OCI-LY3 (cell line): ENCODE measurements at regions not wholly inside any gene's neighbourhood (a gene's known extent, or its start where the extent isn't known, plus 50 kb on each side); places are given as distances from the start of the nearest gene placed in this dataset.

Source experiments
- EZH2phosphoT487 ChIP-seq: fragments of 200-600 bp; shearing (Covaris generic); IDR thresholded peaks from 2 replicates; pipeline ENCODE4 v1.6.1; 2018; ENCODE audit warnings: antibody characterized with exemption, mixed run types, low read depth
- TF ChIP-seq, protein P1 (sequence below): fragments of 200-600, 300-600 bp; sonication (generic); IDR thresholded peaks from 2 replicates; pipeline ENCODE4 v1.5.1; 2014; ENCODE audit warnings: antibody characterized with exemption, low read length, low read depth

GRCh38 chr14:24712909-24713308, 78.9 kb upstream of the GZMB start:
- TF ChIP-seq, protein P1, sequence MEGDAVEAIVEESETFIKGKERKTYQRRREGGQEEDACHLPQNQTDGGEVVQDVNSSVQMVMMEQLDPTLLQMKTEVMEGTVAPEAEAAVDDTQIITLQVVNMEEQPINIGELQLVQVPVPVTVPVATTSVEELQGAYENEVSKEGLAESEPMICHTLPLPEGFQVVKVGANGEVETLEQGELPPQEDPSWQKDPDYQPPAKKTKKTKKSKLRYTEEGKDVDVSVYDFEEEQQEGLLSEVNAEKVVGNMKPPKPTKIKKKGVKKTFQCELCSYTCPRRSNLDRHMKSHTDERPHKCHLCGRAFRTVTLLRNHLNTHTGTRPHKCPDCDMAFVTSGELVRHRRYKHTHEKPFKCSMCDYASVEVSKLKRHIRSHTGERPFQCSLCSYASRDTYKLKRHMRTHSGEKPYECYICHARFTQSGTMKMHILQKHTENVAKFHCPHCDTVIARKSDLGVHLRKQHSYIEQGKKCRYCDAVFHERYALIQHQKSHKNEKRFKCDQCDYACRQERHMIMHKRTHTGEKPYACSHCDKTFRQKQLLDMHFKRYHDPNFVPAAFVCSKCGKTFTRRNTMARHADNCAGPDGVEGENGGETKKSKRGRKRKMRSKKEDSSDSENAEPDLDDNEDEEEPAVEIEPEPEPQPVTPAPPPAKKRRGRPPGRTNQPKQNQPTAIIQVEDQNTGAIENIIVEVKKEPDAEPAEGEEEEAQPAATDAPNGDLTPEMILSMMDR: no peak
- no peak for TF ChIP-seq EZH2phosphoT487
